WTC11 (cell line): ENCODE measurements at regions not wholly inside any gene's neighbourhood (a gene's known extent, or its start where the extent isn't known, plus 50 kb on each side); places are given as distances from the start of the nearest gene placed in this dataset.

Source experiments
- ATAC-seq: fragments of 200-7000 bp; cut with Tn5 transposase; 2 replicates; pipeline ENCODE4 v1.10.0; 2021; ENCODE audit warnings: mild to moderate bottlenecking, moderate library complexity
- CTCF ChIA-PET: fragments of 300-600 bp; sonication (Branson Sonifier 250); formaldehyde crosslinking; loops from one replicate; lab custom pipeline; 2021; ENCODE audit warnings: antibody characterized with exemption; lab: Charles Lee
- POLR2A ChIA-PET: fragments of 350-600 bp; sonication (Branson Sonifier 250); formaldehyde crosslinking; loops from one replicate; lab custom pipeline; 2021; ENCODE audit warnings: antibody characterized with exemption; lab: Charles Lee
- DNase-seq: peaks from one replicate; pipeline ENCODE4 v3.0.0; 2021; ENCODE audit warnings: low spot score
- H3K27ac Mint-ChIP-seq: 2 replicates; pipeline ENCODE4 v1.8.0; 2021; ENCODE audit warnings: mixed read lengths
- H3K27me3 Mint-ChIP-seq: 2 replicates; pipeline ENCODE4 v1.8.0; 2021; ENCODE audit warnings: low read depth, mild to moderate bottlenecking, moderate library complexity, mixed read lengths
- H3K36me3 Mint-ChIP-seq: 2 replicates; pipeline ENCODE4 v1.8.0; 2021; ENCODE audit warnings: mixed read lengths
- H3K4me1 Mint-ChIP-seq: 2 replicates; pipeline ENCODE4 v1.8.0; 2022; ENCODE audit warnings: mixed read lengths
- H3K4me3 Mint-ChIP-seq: 2 replicates; pipeline ENCODE4 v1.8.0; 2021; ENCODE audit warnings: mild to moderate bottlenecking, moderate library complexity, mixed read lengths
- H3K9me3 Mint-ChIP-seq: 2 replicates; pipeline ENCODE4 v1.8.0; 2021; ENCODE audit warnings: mixed read lengths
- ARID4B ChIP-seq: sonication (generic); formaldehyde crosslinking; IDR thresholded peaks from 2 replicates; pipeline ENCODE4 v1.8.0; 2023; ENCODE audit warnings: missing genetic modification reagents, mild to moderate bottlenecking, borderline replicate concordance
- ATF2 ChIP-seq: sonication (generic); formaldehyde crosslinking; IDR thresholded peaks from 2 replicates; pipeline ENCODE4 v1.8.1; 2022; ENCODE audit warnings: low read depth, missing genetic modification reagents, borderline replicate concordance
- ATF6 ChIP-seq: sonication (generic); formaldehyde crosslinking; IDR thresholded peaks from 2 replicates; pipeline ENCODE4 v1.8.1; 2023; ENCODE audit warnings: mild to moderate bottlenecking, missing genetic modification reagents
- CTCF ChIP-seq: fragments of 200-600 bp; IDR thresholded peaks from 2 replicates; pipeline ENCODE4 v1.8.0; 2022; ENCODE audit warnings: antibody characterized with exemption
- E2F5 ChIP-seq: sonication (generic); formaldehyde crosslinking; IDR thresholded peaks from 2 replicates; pipeline ENCODE4 v1.8.1; 2022; ENCODE audit warnings: mild to moderate bottlenecking, moderate library complexity, missing genetic modification reagents
- ELF4 ChIP-seq: sonication (generic); formaldehyde crosslinking; IDR thresholded peaks from 2 replicates; pipeline ENCODE4 v1.8.1; 2022; ENCODE audit warnings: low read depth, mild to moderate bottlenecking, moderate library complexity, missing genetic modification reagents
- ERG ChIP-seq: fragments of 250-450 bp; sonication (Bioruptor Pico); IDR thresholded peaks from 2 replicates; pipeline ENCODE4 v1.8.0; 2021; ENCODE audit warnings: mild to moderate bottlenecking
- GABPB1 ChIP-seq: sonication (generic); formaldehyde crosslinking; IDR thresholded peaks from 2 replicates; pipeline ENCODE4 v1.8.1; 2023; ENCODE audit warnings: mild to moderate bottlenecking, missing genetic modification reagents
- GRHL2 ChIP-seq: fragments of 250-450 bp; sonication (Bioruptor Pico); IDR thresholded peaks from 2 replicates; pipeline ENCODE4 v1.8.0; 2022; ENCODE audit warnings: mild to moderate bottlenecking, moderate library complexity; ENCODE audit not compliant: insufficient replicate concordance, severe bottlenecking
- GTF2I ChIP-seq: fragments of 250-450 bp; sonication (Bioruptor Pico); conservative IDR thresholded peaks from 2 replicates; pipeline ENCODE4 v1.4.0; 2021; ENCODE audit warnings: mild to moderate bottlenecking
- HMGA2 ChIP-seq: fragments of 250-450 bp; sonication (Bioruptor Pico); IDR thresholded peaks from 2 replicates; pipeline ENCODE4 v1.4.0; 2021; ENCODE audit warnings: mild to moderate bottlenecking, moderate library complexity
- HMGXB4 ChIP-seq: sonication (generic); formaldehyde crosslinking; IDR thresholded peaks from 2 replicates; pipeline ENCODE4 v1.8.1; 2023; ENCODE audit warnings: mild to moderate bottlenecking, moderate library complexity, missing genetic modification reagents
- IRF1 ChIP-seq: sonication (generic); formaldehyde crosslinking; IDR thresholded peaks from 2 replicates; pipeline ENCODE4 v1.8.0; 2023; ENCODE audit warnings: missing genetic modification reagents
- NFATC4 ChIP-seq: fragments of 250-450 bp; sonication (Bioruptor Pico); IDR thresholded peaks from 2 replicates; pipeline ENCODE4 v1.9.0; 2021; ENCODE audit warnings: mild to moderate bottlenecking
- OVOL2 ChIP-seq: fragments of 250-450 bp; sonication (Bioruptor Pico); IDR thresholded peaks from 2 replicates; pipeline ENCODE4 v1.9.0; 2021; ENCODE audit warnings: mild to moderate bottlenecking, borderline replicate concordance
- USF1 ChIP-seq: sonication (generic); formaldehyde crosslinking; IDR thresholded peaks from 2 replicates; pipeline ENCODE4 v1.8.0; 2022; ENCODE audit warnings: mild to moderate bottlenecking, missing genetic modification reagents
- ZNF121 ChIP-seq: sonication (generic); formaldehyde crosslinking; IDR thresholded peaks from 2 replicates; pipeline ENCODE4 v1.8.0; 2023; ENCODE audit warnings: missing genetic modification reagents
- ZNF317 ChIP-seq: sonication (generic); formaldehyde crosslinking; IDR thresholded peaks from 2 replicates; pipeline ENCODE4 v1.8.1; 2023; ENCODE audit warnings: low read depth, mild to moderate bottlenecking, moderate library complexity, missing genetic modification reagents, borderline replicate concordance
- ZNF671 ChIP-seq: fragments of 250-450 bp; sonication (Bioruptor Pico); IDR thresholded peaks from 2 replicates; pipeline ENCODE4 v1.8.0; 2021; ENCODE audit warnings: mild to moderate bottlenecking

- TF ChIP-seq ZNF317 (CRISPR knock-in tag) (no peak), USF1 (CRISPR knock-in tag) (no peak), ATF2 (no peak)
Measured at GRCh38 chr3:40827226-40827625, 302.5 kb downstream of the ZNF621 start (continued).

GRCh38 chr3:40827942-40828688 lies 303.4 kb downstream of the ZNF621 start:
- TF ChIP-seq GABPB1 (CRISPR knock-in tag) (no peak), ATF6 (CRISPR knock-in tag) (no peak), HMGXB4 (CRISPR knock-in tag) (no peak), HMGA2 (CRISPR knock-in tag) (no peak), NFATC4 (CRISPR knock-in tag) (no peak), E2F5 (no peak), ZNF671 (CRISPR knock-in tag) (no peak), ZNF121 (CRISPR knock-in tag) (no peak), GRHL2 (CRISPR knock-in tag) (no peak), IRF1 (CRISPR knock-in tag) (no peak), GTF2I (CRISPR knock-in tag) (no peak), CTCF (no peak), ARID4B (CRISPR knock-in tag) (no peak), OVOL2 (no peak), ERG (CRISPR knock-in tag) (no peak), ELF4 (CRISPR knock-in tag) (no peak)
- Mint-ChIP-seq H3K4me3 (no peak overlapping the region), H3K27ac (no peak overlapping the region), H3K36me3 (no peaks in the 10 kb centered on the region), H3K4me1 (no peaks in the 10 kb centered on the region), H3K27me3 (no peaks in the 10 kb centered on the region), H3K9me3 (peaks cover 2% of the 10 kb centered on the region)
- DNase-seq: no peak
- POLR2A ChIA-PET: no interaction called here
- CTCF ChIA-PET: interaction anchor here (1.3 kb wide), 1 partner anchor 240 kb away, joined by 3 read pairs; no protein-coding TSS in a partner anchor
- no peak for ATAC-seq
